Endothelial cell (in vitro differentiated cells): ENCODE measurements at regions not wholly inside any gene's neighbourhood (a gene's known extent, or its start where the extent isn't known, plus 50 kb on each side); places are given as distances from the start of the nearest gene placed in this dataset.

Experiments
- DNase-seq: peaks from one replicate; pipeline ENCODE4 v3.0.0; 2021; ENCODE audit warnings: low spot score
- H3K27ac Mint-ChIP-seq: one replicate; pipeline ENCODE4 v1.8.0; 2021; ENCODE audit warnings: mixed read lengths, inconsistent platforms; ENCODE audit not compliant: unreplicated experiment
- H3K27me3 Mint-ChIP-seq: one replicate; pipeline ENCODE4 v1.8.0; 2021; ENCODE audit warnings: mild to moderate bottlenecking, moderate library complexity, mixed read lengths, inconsistent platforms; ENCODE audit not compliant: unreplicated experiment
- H3K36me3 Mint-ChIP-seq: one replicate; pipeline ENCODE4 v1.8.0; 2021; ENCODE audit warnings: mild to moderate bottlenecking, low read depth, mixed read lengths, inconsistent platforms; ENCODE audit not compliant: unreplicated experiment
- H3K4me1 Mint-ChIP-seq: one replicate; pipeline ENCODE4 v1.8.0; 2021; ENCODE audit warnings: mild to moderate bottlenecking, mixed read lengths, inconsistent platforms; ENCODE audit not compliant: unreplicated experiment
- H3K4me3 Mint-ChIP-seq: one replicate; pipeline ENCODE4 v1.8.0; 2021; ENCODE audit warnings: mild to moderate bottlenecking, mixed read lengths, inconsistent platforms; ENCODE audit not compliant: unreplicated experiment
- H3K9me3 Mint-ChIP-seq: one replicate; pipeline ENCODE4 v1.8.0; 2021; ENCODE audit warnings: mixed read lengths, inconsistent platforms; ENCODE audit not compliant: unreplicated experiment
- CTCF ChIP-seq: fragments of 200-600 bp; sonication (generic); IDR thresholded peaks from one replicate; pipeline ENCODE4 v1.5.0; 2021; ENCODE audit warnings: antibody characterized with exemption; ENCODE audit not compliant: unreplicated experiment

GRCh38 chr13:64428196-64428595 lies 2801.9 kb downstream of the PCDH9 start:
- DNase-seq, result no peak
- no peaks in the 10 kb centered on the region for H3K27me3 Mint-ChIP-seq
- no peak for TF ChIP-seq CTCF
- no peaks in the 10 kb centered on the region for H3K36me3 Mint-ChIP-seq
- no peaks in the 10 kb centered on the region for H3K4me1 Mint-ChIP-seq
- H3K4me3 Mint-ChIP-seq, result no peak overlapping the region
- no peaks in the 10 kb centered on the region for H3K9me3 Mint-ChIP-seq
- no peak overlapping the region for H3K27ac Mint-ChIP-seq

- no peaks in the 10 kb centered on the region for H3K27me3 Mint-ChIP-seq
- no peak overlapping the region for H3K27ac Mint-ChIP-seq
- H3K36me3 Mint-ChIP-seq, result no peaks in the 10 kb centered on the region
- no peaks in the 10 kb centered on the region for H3K4me1 Mint-ChIP-seq
- H3K4me3 Mint-ChIP-seq, result no peak overlapping the region
- TF ChIP-seq CTCF, result no peak
- DNase-seq, result no peak
- H3K9me3 Mint-ChIP-seq, result no peaks in the 10 kb centered on the region
Measured at GRCh38 chr13:64423467-64423866, 2806.7 kb downstream of the PCDH9 start.

- Mint-ChIP-seq H3K4me1 (no peaks in the 10 kb centered on the region), H3K27ac (no peak overlapping the region), H3K4me3 (no peak overlapping the region), H3K27me3 (no peaks in the 10 kb centered on the region), H3K9me3 (no peaks in the 10 kb centered on the region), H3K36me3 (no peaks in the 10 kb centered on the region)
- TF ChIP-seq CTCF, result no peak
- DNase-seq, result no peak
Measured at GRCh38 chr13:64420181-64420580, 2810.0 kb downstream of the PCDH9 start.

GRCh38 chr13:64417581-64417980 lies 2812.6 kb downstream of the PCDH9 start:
- peaks cover 1% of the 10 kb centered on the region for H3K27me3 Mint-ChIP-seq
- no peak for TF ChIP-seq CTCF
- no peaks in the 10 kb centered on the region for H3K36me3 Mint-ChIP-seq
- H3K9me3 Mint-ChIP-seq, result no peaks in the 10 kb centered on the region
- DNase-seq, result no peak
- no peak overlapping the region for H3K27ac Mint-ChIP-seq
- H3K4me1 Mint-ChIP-seq, result no peaks in the 10 kb centered on the region
- H3K4me3 Mint-ChIP-seq, result no peak overlapping the region

- no peaks in the 10 kb centered on the region for H3K36me3 Mint-ChIP-seq
- no peaks in the 10 kb centered on the region for H3K9me3 Mint-ChIP-seq
- no peak for TF ChIP-seq CTCF
- no peak for DNase-seq
- peaks cover 1% of the 10 kb centered on the region for H3K27me3 Mint-ChIP-seq
- H3K27ac Mint-ChIP-seq, result no peak overlapping the region
- no peaks in the 10 kb centered on the region for H3K4me1 Mint-ChIP-seq
- H3K4me3 Mint-ChIP-seq, result no peak overlapping the region
Measured at GRCh38 chr13:64414381-64414780, 2815.8 kb downstream of the PCDH9 start.
